ENCODE measurements at regions not wholly inside any gene's neighbourhood (a gene's known extent, or its start where the extent isn't known, plus 50 kb on each side); places are given as distances from the start of the nearest gene placed in this dataset.

- Histone ChIP-seq H3K9me2 (ENCODE audit: low read depth, low read length) (no peaks in the 10 kb centered on the region), H3K9ac (ENCODE audit: low read length) (no peak overlapping the region), H3K36me3 (ENCODE audit: insufficient read depth, low read length) (no peaks in the 10 kb centered on the region), H3K79me2 (ENCODE audit: insufficient read depth, low read length) (no peaks in the 10 kb centered on the region), H3K4me1 (ENCODE audit: insufficient read depth, low read length, severe bottlenecking) (no peaks in the 10 kb centered on the region), H3K4me2 (ENCODE audit: low read length) (no peak overlapping the region), H3F3A (ENCODE audit: insufficient read depth, low read length) (no peaks in the 10 kb centered on the region), H3K4me3 (ENCODE audit: low read depth, low read length, poor library complexity, severe bottlenecking) (no peak overlapping the region), H3K27ac (ENCODE audit: low read depth, low read length, poor library complexity, severe bottlenecking) (no peak overlapping the region), H3K9me3 (ENCODE audit: low read length) (no peaks in the 10 kb centered on the region), H3K27me3 (ENCODE audit: insufficient read depth, low read length) (no peaks in the 10 kb centered on the region), H2AFZ (ENCODE audit: low read length) (no peak overlapping the region), H4K20me1 (ENCODE audit: insufficient read depth, low read length) (no peaks in the 10 kb centered on the region)
- no peak for TF ChIP-seq CTCF (IDR thresholded peaks at IDR 0.05; ENCODE audit: low read length)
- TF ChIP-seq EZH2 (IDR thresholded peaks at IDR 0.05; ENCODE audit: borderline replicate concordance, low read length): no peak
Observed at GRCh38 chr4:96150466-96150865, 310.6 kb downstream of the PDHA2 start.

GRCh38 chr4:96152824-96153223 is 312.9 kb downstream of the PDHA2 start:
- TF ChIP-seq EZH2 (IDR thresholded peaks at IDR 0.05; ENCODE audit: borderline replicate concordance, low read length) (no peak), CTCF (IDR thresholded peaks at IDR 0.05; ENCODE audit: low read length) (no peak)
- Histone ChIP-seq H3K36me3 (ENCODE audit: insufficient read depth, low read length) (no peaks in the 10 kb centered on the region), H4K20me1 (ENCODE audit: insufficient read depth, low read length) (no peaks in the 10 kb centered on the region), H3K9me2 (ENCODE audit: low read depth, low read length) (no peaks in the 10 kb centered on the region), H3K4me1 (ENCODE audit: insufficient read depth, low read length, severe bottlenecking) (no peaks in the 10 kb centered on the region), H3K79me2 (ENCODE audit: insufficient read depth, low read length) (no peaks in the 10 kb centered on the region), H3K4me3 (ENCODE audit: low read depth, low read length, poor library complexity, severe bottlenecking) (no peak overlapping the region), H3F3A (ENCODE audit: insufficient read depth, low read length) (no peaks in the 10 kb centered on the region), H3K9ac (ENCODE audit: low read length) (no peak overlapping the region), H3K27ac (ENCODE audit: low read depth, low read length, poor library complexity, severe bottlenecking) (no peak overlapping the region), H2AFZ (ENCODE audit: low read length) (no peak overlapping the region), H3K9me3 (ENCODE audit: low read length) (no peaks in the 10 kb centered on the region), H3K27me3 (ENCODE audit: insufficient read depth, low read length) (no peaks in the 10 kb centered on the region), H3K4me2 (ENCODE audit: low read length) (no peak overlapping the region)

GRCh38 chr4:96154676-96155075 is 314.8 kb downstream of the PDHA2 start:
- Histone ChIP-seq H3K4me3 (ENCODE audit: low read depth, low read length, poor library complexity, severe bottlenecking) (no peak overlapping the region), H3K4me1 (ENCODE audit: insufficient read depth, low read length, severe bottlenecking) (no peaks in the 10 kb centered on the region), H3F3A (ENCODE audit: insufficient read depth, low read length) (no peaks in the 10 kb centered on the region), H3K36me3 (ENCODE audit: insufficient read depth, low read length) (no peaks in the 10 kb centered on the region), H2AFZ (ENCODE audit: low read length) (no peak overlapping the region), H3K79me2 (ENCODE audit: insufficient read depth, low read length) (no peaks in the 10 kb centered on the region), H3K27ac (ENCODE audit: low read depth, low read length, poor library complexity, severe bottlenecking) (no peak overlapping the region), H3K27me3 (ENCODE audit: insufficient read depth, low read length) (no peaks in the 10 kb centered on the region), H3K9ac (ENCODE audit: low read length) (no peak overlapping the region), H3K4me2 (ENCODE audit: low read length) (no peak overlapping the region), H4K20me1 (ENCODE audit: insufficient read depth, low read length) (no peaks in the 10 kb centered on the region), H3K9me2 (ENCODE audit: low read depth, low read length) (no peaks in the 10 kb centered on the region), H3K9me3 (ENCODE audit: low read length) (no peaks in the 10 kb centered on the region)
- TF ChIP-seq CTCF (IDR thresholded peaks at IDR 0.05; ENCODE audit: low read length) (no peak), EZH2 (IDR thresholded peaks at IDR 0.05; ENCODE audit: borderline replicate concordance, low read length) (no peak)
